CD4-positive, alpha-beta T cell treated with Interleukin-12 subunit alpha and Interleukin-12 subunit beta, for 1 hour (primary cell): ENCODE measurements at regions not wholly inside any gene's neighbourhood (a gene's known extent, or its start where the extent isn't known, plus 50 kb on each side); places are given as distances from the start of the nearest gene placed in this dataset.
"Not testable (repeated sequence)": the region's sequence is repeated elsewhere in the genome, so short reads cannot be mapped to it uniquely, and the experiment has no call there.

Experiments
- DNase-seq: peaks from one replicate; pipeline ENCODE4 v3.0.0-alpha.2; 2020

DNA sequence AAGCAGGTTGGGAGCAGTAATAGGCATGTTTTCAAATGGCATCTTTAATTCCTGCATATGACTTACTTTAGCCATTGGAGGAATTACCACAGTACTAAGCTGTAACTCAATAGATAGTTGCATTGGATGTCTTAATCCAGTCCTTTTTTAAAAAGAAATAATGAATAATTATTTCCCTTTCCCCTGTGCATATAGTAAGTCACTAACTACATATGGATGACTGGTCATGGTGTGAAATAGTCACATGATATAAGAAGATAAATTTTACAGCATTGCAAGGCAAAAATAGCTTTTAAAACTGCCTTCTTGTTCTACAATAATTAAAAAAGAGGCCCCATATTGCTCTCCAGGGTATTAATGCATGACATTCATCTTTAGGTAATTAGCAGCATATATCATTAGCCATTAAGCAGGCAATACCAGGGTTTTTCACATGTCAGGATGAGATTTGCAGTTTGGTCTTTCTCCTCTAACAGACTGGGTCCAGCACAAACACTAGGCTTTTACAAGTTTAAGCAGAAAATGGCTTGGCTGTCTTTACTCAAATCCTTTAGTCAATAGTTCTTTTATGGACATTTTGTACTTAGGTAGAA is 606.4 kb upstream of the RORB start:
- no peak for DNase-seq

DNA sequence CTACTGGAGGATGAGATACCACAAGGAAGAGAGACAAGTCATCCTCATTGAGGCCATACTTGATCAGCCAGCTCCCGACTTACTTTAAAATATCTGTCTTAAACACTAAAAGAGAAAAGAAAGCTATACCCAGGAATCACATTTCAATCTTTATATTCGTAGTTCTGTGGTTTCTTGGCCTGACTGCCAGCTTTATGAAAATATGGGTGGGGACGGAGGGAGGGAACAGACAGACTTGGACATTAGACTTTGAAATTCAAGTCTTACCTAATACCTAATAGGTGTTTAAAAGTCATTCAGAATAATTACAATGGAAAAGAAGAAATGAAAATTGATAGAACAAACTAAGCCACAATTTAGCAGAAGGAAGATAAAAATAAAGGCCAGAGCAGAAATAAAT is 604.8 kb upstream of the RORB start:
- DNase-seq, result no peak

DNA sequence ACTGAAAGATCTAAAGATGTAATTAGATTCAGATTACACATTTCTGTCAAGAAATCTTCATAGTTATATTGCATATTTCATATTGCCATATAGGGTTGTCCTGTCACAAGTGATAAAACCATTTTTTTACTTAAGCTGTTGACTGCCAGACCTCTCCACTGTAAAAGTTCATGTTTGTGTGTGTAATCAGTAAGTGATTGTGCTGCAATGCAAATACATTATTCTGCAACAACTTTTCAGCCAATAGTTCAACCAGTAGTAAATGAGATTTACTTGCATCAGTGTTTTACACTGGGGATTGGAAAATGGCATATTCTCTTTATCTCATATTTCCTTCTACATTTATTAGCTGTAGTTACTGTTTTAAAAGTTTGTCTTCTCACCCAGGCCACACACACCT is 603.9 kb upstream of the RORB start:
- no peak for DNase-seq

DNA sequence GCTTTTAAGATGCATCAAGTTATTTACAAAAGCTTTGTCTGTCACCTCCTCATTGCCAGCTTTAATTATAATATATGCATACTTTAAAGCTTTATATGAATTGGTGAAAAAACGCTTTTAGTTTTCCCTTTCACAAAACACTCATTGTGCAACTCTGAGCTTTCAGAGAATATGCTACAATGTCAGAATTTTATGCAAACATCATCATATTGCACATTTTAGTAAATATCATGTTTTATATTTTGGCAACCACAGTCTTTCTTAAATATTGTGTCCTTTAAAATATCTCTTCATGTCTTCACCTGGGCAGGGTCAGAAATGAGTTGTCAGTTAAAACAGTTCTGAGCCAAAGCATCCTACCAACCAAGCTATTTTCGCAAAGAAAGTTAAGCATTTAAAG is 601.1 kb upstream of the RORB start:
- DNase-seq, result no peak

DNA sequence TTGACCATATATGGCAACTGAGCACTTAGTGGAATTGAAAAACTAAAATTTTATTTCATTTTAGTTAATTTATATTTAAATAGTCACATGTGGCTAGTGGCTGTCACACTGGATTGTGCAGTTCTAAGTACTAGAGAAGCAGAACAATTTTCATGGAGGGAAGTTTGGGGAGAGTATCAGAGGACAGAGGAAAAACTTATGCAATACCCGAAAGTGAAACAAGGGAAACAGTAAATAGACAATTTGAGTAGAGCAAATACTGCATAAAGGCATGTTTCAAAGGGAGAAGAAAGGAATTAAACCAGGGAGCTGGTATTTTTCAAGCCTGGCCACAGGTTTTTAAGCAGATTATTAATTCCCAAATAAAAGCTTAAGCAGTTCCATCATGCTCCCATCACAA is 590.5 kb upstream of the RORB start:
- no peak for DNase-seq

DNA sequence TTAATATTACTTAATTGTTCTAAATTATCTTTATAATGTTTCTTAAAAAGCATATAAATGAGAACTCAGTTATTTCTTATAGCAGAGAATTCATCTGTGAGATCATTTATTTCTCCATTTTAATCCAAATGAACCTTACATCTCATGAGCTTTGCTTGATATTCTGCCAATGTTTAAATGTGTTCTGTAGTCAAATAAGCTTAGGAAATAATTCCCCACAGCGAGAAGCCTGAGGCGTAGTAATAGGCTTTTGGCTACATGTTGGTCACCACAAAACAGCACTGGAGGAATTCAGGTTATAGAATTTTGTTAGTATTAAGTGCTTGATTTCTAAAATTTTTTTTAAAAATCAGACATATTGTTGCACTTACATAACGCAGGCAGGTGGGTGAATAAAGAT is 585.3 kb upstream of the RORB start:
- DNase-seq, result no peak

DNA sequence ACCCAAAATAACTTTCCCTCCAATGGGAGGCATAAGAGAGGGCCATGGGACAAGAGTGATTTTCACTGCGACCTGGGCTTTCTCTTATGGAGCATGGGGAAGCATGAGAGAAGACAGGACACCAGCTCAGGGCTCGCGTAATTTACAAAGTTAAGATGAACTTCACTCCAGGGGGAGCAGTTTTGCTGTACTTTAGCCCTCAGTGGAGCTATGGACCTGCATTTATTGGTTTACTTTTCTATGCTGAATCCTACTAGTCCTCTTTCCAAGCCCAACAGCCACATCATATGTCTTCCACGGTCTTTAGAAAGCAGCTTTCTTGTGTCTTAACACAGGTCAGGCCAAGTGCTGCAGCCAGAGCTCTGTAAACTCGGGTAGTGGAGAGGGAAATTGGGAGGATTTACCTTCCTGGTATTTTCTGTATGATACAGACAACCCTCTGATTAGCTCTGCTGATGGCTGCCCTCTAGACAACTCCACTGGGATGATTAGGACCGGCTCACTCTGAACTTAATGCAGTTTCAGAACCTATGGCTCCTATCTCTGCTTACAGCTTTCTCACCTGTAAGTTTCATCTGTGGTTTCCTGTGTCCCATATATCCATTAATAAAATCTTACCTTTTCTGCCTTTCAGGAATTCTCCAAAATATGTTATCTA is 581.0 kb upstream of the RORB start:
- no peak for DNase-seq

DNA sequence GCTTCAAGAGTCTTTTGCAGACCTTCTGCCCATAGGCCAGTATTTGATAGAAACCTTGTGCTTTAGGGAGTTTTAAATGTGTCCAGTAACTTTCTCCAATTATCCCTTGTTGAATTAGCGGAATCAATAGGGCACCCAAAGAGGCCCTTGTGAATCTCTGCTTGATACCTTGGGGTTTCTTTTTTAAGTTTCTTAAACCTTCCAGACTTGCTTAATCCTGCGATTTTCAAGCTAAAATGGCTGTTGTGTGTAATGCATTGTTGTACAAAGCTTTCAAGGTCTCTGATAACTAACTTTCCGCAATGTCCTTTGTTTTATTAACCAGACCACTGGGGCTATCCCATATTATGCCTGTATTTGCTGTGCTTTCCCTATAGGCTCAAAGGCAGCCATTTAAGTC is 577.4 kb upstream of the RORB start:
- no peak for DNase-seq

DNA sequence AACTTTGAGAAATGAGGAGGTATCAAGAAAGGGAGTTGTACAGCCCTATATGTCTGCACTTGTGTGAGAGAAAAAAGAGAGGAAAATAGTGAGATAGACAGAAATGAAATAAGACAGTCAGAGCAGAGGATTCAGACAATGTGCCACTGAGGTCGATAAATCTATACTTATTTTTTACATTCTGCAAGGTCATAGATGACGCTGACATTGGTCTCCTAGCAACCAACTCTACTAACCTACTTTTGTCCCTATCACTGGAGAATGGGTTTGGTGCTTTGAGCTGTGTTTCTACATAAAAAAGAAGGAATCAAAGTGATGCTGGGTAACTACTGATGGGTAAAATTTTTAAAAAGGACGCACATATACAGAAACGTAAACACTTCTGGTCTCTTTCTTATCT is 573.3 kb upstream of the RORB start:
- DNase-seq, result no peak

DNA sequence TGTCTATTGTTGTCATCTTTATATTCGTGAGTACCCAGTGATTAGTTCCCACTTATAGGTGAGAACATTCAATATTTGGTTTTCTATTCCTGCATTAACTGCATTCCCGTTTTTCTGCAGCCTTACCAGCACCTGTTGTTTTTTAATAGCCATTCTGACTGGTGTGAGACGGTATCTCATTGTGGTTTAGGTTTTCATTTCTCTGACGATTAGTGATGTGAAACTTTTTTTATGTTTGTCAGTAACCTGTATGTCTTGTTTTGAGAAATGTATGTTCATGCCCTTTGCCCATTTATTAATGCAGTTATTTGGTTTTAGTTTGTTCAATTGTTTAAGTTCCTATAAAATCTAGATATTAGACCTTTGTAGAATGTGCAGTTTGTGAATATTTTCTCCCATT is 546.0 kb upstream of the RORB start:
- no peak for DNase-seq

DNA sequence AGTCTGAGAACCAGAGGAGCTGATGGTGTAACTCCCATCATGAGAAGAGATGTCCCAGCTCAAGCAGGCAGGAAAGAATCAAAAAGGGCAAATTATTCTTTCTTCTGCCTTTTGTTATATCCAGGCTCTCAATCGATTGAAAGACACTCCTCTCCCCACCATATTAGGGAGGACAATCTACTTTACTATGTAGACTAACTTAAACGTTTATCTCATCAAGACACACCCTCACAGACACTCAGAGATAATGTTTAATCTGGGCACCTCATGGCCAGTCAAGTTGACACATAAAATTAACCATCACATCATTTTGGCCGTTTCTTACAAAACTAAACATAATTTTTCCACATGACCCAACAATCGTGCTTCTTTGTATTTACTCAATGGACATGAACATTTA is 534.3 kb upstream of the RORB start:
- DNase-seq, result no peak

DNA sequence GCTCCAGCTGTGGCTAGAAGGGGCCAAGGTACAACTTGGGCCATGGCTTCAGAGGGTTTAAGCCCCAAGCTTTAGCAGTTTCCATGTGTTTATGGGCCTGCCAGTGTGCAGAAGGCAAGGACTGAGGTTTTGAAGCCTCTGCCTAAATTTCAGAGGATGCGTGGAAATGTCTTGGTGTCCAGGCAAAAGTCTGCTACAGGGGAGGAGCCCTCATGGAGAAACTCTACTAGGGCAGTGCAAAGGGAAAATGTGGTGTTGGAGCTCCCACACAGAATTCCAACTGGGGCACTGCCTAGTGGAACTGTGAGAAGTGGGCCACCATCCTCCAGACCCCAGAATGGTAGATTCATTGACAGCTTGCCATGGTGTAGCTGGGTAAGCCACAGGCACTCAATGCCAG is 527.2 kb upstream of the RORB start:
- DNase-seq, result no peak

DNA sequence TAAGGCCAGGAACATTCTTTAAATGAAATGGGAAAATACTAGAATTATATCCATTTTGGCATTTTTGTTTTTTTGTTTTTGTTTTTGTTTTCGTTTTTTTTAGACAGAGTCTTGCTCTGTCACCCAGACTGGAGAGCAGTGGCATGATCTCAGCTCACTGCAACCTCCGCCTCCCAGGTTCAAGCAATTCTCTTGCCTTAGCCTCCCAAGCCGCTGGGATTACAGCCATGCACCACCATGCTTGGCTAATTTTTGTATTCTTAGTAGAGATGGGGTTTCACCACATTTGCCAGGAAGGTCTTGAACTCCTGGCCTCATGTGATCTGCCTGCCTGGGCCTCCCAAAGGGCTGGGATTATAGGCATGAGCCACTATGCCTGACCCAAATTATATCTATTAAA is 520.7 kb upstream of the RORB start:
- DNase-seq, result not testable (repeated sequence)

DNA sequence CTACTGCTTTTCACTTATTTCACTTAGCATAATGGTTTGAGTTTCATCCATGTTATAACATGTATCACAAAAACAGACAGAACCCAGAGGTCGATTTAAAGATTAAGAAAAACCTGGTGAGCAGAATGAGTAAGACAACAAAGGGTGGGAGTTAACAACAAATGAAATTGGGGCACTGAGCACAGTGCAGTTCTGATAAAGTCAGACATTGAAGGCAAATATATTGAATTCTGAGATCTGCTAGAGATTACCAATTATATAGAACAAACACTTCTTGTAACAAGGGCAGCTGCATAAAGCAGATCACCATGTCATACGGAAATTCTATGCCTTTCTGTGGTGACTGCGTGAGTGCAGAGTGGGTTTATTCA is 517.3 kb upstream of the RORB start:
- no peak for DNase-seq

DNA sequence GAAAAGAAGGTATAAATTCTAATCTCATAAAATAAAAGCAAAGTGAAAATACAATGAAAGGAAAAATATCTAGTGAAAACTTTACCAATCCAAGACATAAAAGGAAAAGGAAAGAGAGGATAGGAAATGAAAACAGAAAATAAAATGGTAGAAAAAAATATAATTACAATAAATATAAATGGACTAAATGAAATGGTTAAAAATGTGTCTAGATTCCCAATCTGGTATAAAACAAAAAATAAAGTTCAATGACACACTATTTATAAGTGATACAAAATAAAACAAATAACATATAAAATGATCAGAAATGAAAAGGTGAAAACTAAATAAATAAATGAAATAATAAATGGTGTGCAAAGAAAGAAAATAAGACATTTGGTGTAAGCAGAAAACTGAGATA is 516.4 kb upstream of the RORB start:
- DNase-seq, result no peak

DNA sequence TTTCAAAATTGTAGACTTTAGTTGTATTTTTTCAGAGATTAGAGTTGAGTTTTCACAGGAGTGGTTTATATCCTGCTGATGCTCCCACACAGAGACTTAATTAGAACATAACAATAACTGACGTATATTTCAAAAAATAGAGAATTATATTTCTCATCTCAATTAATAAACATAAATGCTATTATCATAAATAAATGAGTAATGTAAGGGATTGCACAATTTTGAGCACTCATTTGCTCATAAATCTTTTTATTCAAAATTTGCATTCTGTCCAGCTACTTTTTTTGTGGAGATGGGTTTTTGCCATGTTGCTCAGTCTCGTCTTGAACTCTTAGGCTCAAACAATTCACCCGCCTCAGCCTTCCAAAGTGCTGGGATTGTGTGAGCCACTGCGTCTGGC is 515.7 kb upstream of the RORB start:
- DNase-seq, result no peak

DNA sequence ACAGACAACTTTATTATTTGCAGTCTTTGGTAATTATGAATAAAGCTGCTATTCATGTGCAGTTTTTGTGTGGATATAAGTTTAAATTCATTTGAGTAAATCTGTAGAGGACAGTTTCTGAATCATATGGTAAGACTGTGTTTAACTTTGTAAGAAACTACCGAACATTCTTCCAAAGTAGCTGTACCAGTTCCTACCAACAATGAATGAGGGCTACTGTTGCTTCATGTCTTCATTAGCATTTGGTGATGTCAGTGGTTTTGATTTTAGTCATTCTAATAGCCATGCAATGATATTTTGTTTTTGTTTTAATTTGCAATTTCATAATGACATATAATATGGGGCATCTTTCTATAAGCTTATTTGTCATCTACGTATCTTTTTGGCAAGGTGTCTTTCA is 501.3 kb upstream of the RORB start:
- no peak for DNase-seq

DNA sequence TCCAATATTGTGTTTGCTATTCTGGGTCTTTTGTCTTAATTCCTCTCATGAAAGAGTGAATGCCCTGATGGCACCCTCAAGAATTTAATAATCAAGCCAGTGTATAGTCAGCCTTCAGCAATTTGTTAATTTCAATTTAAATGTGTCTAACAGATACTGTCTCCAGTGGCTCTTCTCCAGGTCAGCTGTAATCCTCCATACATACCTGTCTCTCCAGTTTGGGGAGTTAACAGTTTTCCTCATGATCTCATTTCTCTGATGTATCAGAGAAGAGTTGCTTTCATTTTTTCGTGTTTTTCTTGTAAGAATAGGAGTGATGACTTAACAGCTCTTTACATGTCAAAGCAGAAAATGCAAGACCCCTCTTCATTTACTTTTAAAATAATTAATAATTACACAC is 500.3 kb upstream of the RORB start:
- DNase-seq, result no peak

DNA sequence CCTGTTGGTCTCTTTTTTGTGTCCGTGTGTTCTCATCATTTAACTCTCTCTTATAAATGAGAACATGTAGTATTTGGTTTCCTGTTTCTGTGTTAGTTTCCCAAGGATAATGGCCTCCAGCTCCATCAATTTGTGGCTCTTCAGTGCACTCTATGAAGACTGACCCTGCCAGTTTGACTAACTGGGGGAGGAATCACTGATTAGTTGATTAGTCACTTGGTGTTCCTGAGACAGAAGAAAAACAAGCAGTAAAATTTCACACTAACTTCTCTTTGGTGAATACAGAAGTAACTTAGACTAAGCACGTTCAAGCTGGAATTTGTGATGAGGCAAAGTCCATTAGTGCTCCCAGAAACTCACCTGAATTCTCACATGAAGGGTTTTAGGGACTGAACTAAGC is 495.8 kb upstream of the RORB start:
- DNase-seq, result no peak

DNA sequence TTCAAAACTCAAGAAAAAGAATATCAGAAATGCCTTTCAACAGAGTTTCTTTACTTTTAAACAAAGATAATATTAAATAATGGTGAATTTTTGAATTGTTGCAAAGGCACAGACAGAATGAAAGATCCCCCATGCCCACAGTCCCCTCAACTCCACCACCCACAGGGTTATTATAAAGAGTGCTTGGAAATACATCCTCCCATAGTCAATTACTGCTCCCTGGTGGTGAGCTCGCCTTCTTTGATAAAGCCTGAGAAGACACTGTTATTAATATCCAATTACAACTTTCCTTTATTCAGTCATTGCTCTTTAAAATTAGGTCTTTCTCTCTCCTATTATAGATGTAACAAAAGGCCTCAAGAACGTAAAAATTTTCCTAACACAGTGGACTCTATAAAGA is 490.2 kb upstream of the RORB start:
- DNase-seq, result no peak

DNA sequence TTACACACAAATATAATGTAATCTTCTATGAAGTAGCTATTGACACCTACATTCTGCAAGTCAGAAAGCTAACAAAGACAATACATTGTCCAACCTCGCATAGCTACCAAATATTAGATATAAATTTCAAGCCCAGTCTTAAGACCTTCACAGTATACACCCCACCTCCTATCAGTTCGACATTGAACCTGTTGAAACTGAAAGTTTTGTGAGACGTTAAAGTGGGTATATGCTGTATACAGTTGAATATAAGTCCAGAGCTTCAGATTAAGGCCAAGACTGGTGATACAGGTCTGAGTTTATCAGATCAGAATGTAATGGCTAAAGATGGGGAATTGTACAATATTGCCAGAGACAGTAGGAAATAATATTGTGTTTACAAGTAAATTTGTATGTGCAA is 489.3 kb upstream of the RORB start:
- DNase-seq, result no peak

DNA sequence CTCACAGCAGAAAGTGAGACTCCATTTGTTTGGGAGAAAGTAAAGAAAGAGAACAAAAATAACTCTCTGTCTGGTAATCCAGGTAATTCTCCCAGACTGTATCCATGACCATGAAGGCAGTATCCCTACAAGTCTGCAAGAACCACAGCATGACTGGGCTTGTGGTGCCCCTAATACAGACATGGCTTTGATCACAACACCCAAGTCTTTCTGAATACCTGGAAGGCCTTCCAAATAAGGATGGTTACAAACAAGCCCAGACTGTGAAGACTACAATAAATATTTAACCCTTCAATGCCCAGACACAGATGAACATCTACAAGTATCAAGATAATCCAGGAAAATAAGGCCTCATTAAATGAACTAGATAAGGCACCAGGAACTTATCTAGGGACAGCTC is 481.1 kb upstream of the RORB start:
- no peak for DNase-seq

DNA sequence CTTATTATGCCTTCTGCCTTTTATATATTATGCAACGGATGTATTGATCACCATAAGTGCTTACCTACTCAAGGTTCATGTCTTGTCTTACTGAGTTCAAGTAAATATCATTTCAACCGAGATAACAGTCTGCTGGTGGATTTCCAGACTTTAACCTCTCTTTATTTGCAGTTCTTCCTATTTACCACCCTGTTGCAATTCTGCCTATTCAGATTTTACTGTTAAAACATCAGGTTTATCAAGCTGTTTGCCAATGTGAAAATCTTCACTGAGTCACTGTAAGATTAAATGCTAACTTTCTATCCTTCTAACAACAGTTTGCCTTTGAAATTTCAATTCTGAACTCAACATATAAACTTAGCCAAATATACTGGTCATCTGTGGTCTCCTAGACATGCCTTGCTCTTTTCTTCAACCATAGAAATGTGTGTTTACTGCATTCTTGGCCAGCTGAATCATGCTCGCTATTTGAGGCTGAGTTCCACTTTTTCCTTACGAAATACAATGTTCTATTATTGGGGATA is 471.7 kb upstream of the RORB start:
- DNase-seq, result no peak

DNA sequence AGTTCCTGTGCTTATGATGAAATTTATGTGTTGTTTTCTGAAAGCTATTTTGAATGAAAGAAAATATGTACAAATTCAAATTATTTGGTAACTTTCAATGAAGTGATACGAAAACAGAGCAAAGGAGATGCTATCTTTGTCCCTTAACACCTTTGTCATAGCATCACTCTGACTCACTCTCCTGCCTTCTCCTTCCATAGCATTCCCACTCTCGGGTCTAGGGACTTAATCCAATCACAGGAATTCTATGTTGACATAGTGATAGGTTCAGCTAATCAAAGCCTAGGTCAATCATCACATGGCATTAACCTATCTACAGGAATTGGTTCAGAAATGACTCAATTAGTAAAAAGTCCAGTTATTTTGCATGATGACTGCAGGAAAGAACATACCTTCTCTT is 464.7 kb upstream of the RORB start:
- DNase-seq, result no peak

DNA sequence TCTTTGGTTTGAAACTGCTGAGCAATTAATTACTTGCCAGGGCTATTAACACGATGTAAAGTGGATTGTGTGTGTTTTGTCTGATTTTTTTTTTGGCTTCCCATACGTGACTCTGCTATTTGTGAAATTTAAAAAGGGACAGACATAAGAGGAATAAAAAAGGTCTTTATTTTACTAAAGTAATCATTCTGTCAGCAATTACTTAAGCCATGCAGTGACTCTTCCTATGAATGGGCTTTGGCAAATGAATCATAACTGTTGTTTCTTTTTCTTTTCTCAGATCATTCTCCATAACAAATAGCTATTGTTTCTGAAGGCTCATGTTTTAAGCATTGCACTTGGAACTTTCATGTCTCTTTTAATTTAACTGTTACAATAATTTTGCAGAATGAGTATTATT is 461.3 kb upstream of the RORB start:
- no peak for DNase-seq
